ENCODE measurements at regions not wholly inside any gene's neighbourhood (a gene's known extent, or its start where the extent isn't known, plus 50 kb on each side); places are given as distances from the start of the nearest gene placed in this dataset.
A peak's percentile ranks its signal among the peaks of the same experiment; 100 is the strongest.

GRCh38 chr9:2464624-2465023, 157.0 kb upstream of the VLDLR start:
- Histone ChIP-seq H3K27ac (no peak overlapping the region), H3K4me1 (no peaks in the 10 kb centered on the region), H3K27me3 (no peaks in the 10 kb centered on the region), H3K36me3 (no peaks in the 10 kb centered on the region), H3K9me3 (no peaks in the 10 kb centered on the region), H3K4me3 (no peak overlapping the region)
- ATAC-seq (ENCODE audit: low FRiP score in 2 of 2) (no peak), DNase-seq (no peak)
- no peak for TF ChIP-seq EP300 (IDR thresholded peaks at IDR 0.05)
- TF ChIP-seq, protein P1, sequence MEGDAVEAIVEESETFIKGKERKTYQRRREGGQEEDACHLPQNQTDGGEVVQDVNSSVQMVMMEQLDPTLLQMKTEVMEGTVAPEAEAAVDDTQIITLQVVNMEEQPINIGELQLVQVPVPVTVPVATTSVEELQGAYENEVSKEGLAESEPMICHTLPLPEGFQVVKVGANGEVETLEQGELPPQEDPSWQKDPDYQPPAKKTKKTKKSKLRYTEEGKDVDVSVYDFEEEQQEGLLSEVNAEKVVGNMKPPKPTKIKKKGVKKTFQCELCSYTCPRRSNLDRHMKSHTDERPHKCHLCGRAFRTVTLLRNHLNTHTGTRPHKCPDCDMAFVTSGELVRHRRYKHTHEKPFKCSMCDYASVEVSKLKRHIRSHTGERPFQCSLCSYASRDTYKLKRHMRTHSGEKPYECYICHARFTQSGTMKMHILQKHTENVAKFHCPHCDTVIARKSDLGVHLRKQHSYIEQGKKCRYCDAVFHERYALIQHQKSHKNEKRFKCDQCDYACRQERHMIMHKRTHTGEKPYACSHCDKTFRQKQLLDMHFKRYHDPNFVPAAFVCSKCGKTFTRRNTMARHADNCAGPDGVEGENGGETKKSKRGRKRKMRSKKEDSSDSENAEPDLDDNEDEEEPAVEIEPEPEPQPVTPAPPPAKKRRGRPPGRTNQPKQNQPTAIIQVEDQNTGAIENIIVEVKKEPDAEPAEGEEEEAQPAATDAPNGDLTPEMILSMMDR (IDR thresholded peaks at IDR 0.05), result no peak
- no peak for TF ChIP-seq POLR2AphosphoS5 (IDR thresholded peaks at IDR 0.05)
- no peak for TF ChIP-seq POLR2A (IDR thresholded peaks at IDR 0.05)
- 88 to 89% methylated on average over 2 of the region's 2 CpGs for WGBS, 2 donors

GRCh38 chr9:2465516-2465915, 156.1 kb upstream of the VLDLR start:
- H3K4me1 ChIP-seq, result no peaks in the 10 kb centered on the region
- DNase-seq (no peak), ATAC-seq (ENCODE audit: low FRiP score in 2 of 2) (no peak)
- no peaks in the 10 kb centered on the region for H3K9me3 ChIP-seq
- H3K27me3 ChIP-seq, result no peaks in the 10 kb centered on the region
- H3K4me3 ChIP-seq, result no peak overlapping the region
- no peak overlapping the region for H3K27ac ChIP-seq
- 80 to 86% methylated on average over 2 of the region's 2 CpGs for WGBS, 2 donors
- TF ChIP-seq, protein P1 (IDR thresholded peaks at IDR 0.05), result no peak
- no peak for TF ChIP-seq EP300 (IDR thresholded peaks at IDR 0.05)
- no peak for TF ChIP-seq POLR2AphosphoS5 (IDR thresholded peaks at IDR 0.05)
- no peak for TF ChIP-seq POLR2A (IDR thresholded peaks at IDR 0.05)
- no peaks in the 10 kb centered on the region for H3K36me3 ChIP-seq

DNA sequence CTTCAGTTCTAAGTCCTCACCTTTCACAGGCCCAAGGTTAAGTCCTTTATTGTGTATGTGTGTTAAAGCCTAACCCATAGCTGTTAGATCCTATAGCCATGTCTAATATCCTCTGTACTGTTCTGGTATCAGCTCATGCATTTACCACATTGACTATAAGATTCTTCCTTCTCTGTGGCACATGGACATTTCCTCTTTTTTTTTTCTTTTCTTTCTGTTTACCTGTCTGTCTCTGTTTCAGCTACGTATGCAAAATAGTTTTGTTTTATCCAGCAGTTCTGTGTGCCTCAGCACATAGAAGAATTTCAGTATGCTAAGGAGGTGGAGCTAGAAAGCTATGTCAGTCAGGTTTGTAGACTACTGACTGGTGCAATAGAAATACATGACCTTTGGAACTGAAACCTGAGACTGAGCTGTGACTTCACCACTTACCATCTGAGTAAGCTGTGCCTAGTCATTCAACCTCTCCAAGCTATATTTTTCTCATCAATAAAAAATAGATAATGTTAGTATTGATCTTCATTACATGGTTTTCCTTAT, 155.6 kb upstream of the VLDLR start:
- H3K36me3 ChIP-seq, result no peaks in the 10 kb centered on the region
- ATAC-seq (ENCODE audit: low FRiP score in 2 of 2), result no peak
- WGBS, 2 donors, result 50 to 61% methylated on average over 1 of the region's 1 CpG
- H3K27ac ChIP-seq, result no peak overlapping the region
- no peak for DNase-seq
- TF ChIP-seq POLR2AphosphoS5 (IDR thresholded peaks at IDR 0.05) (no peak), EP300 (IDR thresholded peaks at IDR 0.05) (no peak), POLR2A (IDR thresholded peaks at IDR 0.05) (no peak)
- TF ChIP-seq, protein P1 (IDR thresholded peaks at IDR 0.05), result no peak
- no peaks in the 10 kb centered on the region for H3K4me1 ChIP-seq
- H3K27me3 ChIP-seq, result no peaks in the 10 kb centered on the region
- no peaks in the 10 kb centered on the region for H3K9me3 ChIP-seq
- no peak overlapping the region for H3K4me3 ChIP-seq

DNA sequence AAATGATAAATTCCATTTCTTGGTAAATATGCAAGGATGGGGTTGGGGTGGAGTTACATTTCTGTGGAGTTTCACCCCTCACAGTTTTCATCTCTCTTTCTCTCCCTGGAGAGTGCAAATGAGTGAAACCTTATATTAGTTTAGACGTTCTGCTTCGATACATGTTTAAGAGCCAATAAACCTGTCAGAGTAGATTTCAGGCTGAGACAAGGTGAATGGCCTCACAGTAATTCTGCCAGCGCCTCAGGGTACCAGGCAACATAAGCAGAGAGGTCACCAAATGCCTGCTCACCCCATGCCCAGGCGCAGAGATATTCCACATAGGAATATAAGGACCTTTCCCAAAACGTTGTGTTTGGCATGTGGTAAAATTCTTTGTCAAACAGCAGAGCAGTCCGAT, 154.9 kb upstream of the VLDLR start:
- Histone ChIP-seq H3K4me3 (no peak overlapping the region), H3K27ac (no peak overlapping the region), H3K4me1 (no peaks in the 10 kb centered on the region), H3K27me3 (no peaks in the 10 kb centered on the region), H3K9me3 (no peaks in the 10 kb centered on the region), H3K36me3 (no peaks in the 10 kb centered on the region)
- 84 to 85% methylated on average over 6 of the region's 6 CpGs for WGBS, 2 donors
- no peak for DNase-seq
- TF ChIP-seq POLR2AphosphoS5 (IDR thresholded peaks at IDR 0.05) (no peak), POLR2A (IDR thresholded peaks at IDR 0.05) (no peak), EP300 (IDR thresholded peaks at IDR 0.05) (no peak)
- TF ChIP-seq, protein P1 (IDR thresholded peaks at IDR 0.05), result no peak
- no peak for ATAC-seq (ENCODE audit: low FRiP score in 2 of 2)

DNA sequence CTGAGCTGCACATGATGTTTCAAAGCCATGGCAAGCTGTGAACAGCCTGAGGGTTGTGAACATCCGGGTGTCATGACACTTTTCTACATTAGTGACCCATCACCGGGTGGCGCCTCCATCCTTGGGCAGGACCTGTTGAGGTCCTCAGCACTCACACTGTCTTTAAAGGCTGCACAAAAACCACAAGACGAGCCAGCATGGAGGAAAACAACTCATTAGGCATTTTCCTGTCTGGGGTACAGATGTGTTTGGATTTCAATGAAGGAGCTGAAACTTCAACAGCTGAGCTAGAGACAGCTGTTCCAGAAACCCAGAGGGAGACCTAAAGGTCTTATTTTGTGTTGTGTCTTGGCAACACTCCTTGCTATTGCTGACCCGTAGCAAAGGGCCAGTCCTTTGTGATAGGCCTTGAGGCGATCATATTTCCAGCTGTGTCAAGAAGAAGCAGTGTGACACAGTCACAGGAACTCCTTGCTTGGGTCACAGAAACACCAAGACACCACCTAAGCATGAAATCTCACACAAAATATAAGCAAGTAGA, 151.8 kb upstream of the VLDLR start:
- H3K4me3 ChIP-seq, result no peak overlapping the region
- H3K9me3 ChIP-seq, result no peaks in the 10 kb centered on the region
- 53 to 58% methylated on average over 6 of the region's 6 CpGs for WGBS, 2 donors
- no peaks in the 10 kb centered on the region for H3K36me3 ChIP-seq
- no peak for TF ChIP-seq EP300 (IDR thresholded peaks at IDR 0.05)
- TF ChIP-seq POLR2AphosphoS5 (IDR thresholded peaks at IDR 0.05), result peak in 1 of 2 donors; percentile 43
- TF ChIP-seq POLR2A (IDR thresholded peaks at IDR 0.05), result no peak
- TF ChIP-seq, protein P1 (IDR thresholded peaks at IDR 0.05), result no peak
- DNase-seq (peak in 1 of 2 donors; percentile 29), ATAC-seq (ENCODE audit: low FRiP score in 2 of 2) (peak in 1 of 2 donors; percentile 43)
- H3K27ac ChIP-seq, result no peak overlapping the region
- no peaks in the 10 kb centered on the region for H3K27me3 ChIP-seq
- no peaks in the 10 kb centered on the region for H3K4me1 ChIP-seq

All from upper lobe of left lung (tissue), 6 donors.